Activated CD8-positive, alpha-beta memory T cell treated with anti-CD3 and anti-CD28 coated beads, Interleukin-2, amount 50 U/mL, for 24 hours (primary cell): ENCODE measurements at regions not wholly inside any gene's neighbourhood (a gene's known extent, or its start where the extent isn't known, plus 50 kb on each side); places are given as distances from the start of the nearest gene placed in this dataset.

Experiments
- DNase-seq: peaks from one replicate; pipeline ENCODE4 v3.0.0-alpha.2; 2020; ENCODE audit errors: extremely low read depth

GRCh38 chr20:1790386-1790785 lies 104.8 kb upstream of the SIRPA start:
- no peak for DNase-seq

GRCh38 chr20:1788044-1788443 lies 107.2 kb upstream of the SIRPA start:
- no peak for DNase-seq

- DNase-seq = no peak
These were observed 108.7 kb upstream of the SIRPA start for GRCh38 chr20:1786486-1786885.

DNA sequence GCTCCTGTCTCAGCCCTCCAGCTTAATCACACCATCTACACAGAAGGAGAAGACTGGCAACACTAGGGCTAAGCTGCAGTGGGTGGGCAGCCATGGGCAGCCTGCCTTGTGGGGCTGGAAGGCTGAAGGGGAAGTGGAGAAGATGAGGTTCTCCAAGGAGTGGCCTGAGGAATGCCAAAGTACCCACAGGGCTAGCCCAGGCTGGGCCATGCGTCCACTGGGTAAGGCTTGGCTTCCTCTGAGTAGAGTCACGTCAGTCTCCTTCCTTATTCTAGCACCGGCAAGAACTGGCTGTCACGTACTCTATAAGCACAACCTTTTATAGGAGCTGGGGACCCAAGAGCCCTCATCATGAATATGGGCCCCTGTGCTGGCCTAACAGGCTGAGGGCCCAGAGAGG lies 110.6 kb upstream of the SIRPA start:
- no peak for DNase-seq

DNA sequence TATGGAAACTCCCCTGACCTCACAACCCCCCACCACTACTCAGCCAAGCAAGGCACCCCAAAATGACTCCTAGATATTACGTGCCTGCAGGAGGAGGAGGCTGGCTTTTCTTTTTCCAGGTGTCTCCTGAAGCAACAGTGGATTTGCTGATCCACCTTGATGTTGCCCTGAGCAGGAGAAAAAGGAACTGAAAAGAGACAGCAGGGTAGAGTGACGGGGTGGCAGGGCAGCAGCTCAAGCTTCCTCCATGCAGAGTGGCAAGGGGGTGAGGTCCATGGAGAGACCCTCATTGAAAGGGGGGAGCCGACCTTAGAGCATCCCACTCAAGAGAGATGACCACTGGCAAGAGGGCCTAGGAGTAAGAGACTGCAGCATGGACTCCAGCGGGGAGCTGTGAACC lies 112.0 kb upstream of the SIRPA start:
- no peak for DNase-seq

- no peak for DNase-seq
These were observed 113.0 kb upstream of the SIRPA start for GRCh38 chr20:1782181-1782580.

- no peak for DNase-seq
These were observed 115.6 kb upstream of the SIRPA start for GRCh38 chr20:1779567-1779966.

- no peak for DNase-seq
These were observed 116.9 kb upstream of the SIRPA start for GRCh38 chr20:1778338-1778737.

- no peak for DNase-seq
These were observed 117.8 kb upstream of the SIRPA start for GRCh38 chr20:1777476-1777820.

GRCh38 chr20:1776681-1777475 lies 118.3 kb upstream of the SIRPA start:
- peak; percentile 67 for DNase-seq

DNA sequence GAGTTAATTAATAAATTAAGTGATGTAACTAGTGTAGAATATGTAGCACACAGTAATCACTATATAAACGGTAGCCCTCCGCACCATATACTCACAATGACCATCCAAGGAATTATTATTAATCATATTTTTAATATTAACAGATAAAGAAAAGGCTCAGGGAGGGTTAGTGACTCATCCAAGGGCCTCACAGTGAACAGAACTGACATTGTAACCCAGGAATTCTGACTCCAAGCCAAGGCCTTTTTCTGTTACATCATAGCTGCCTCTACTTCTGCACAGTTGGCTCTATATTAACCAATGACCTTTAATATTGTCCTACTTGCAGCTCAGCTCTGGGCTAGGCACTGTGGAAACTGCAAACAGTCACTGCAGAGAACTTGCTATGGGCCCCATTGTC lies 117.5 kb upstream of the SIRPG start:
- no peak for DNase-seq

GRCh38 chr20:1774479-1774878 lies 116.9 kb upstream of the SIRPG start:
- no peak for DNase-seq

DNA sequence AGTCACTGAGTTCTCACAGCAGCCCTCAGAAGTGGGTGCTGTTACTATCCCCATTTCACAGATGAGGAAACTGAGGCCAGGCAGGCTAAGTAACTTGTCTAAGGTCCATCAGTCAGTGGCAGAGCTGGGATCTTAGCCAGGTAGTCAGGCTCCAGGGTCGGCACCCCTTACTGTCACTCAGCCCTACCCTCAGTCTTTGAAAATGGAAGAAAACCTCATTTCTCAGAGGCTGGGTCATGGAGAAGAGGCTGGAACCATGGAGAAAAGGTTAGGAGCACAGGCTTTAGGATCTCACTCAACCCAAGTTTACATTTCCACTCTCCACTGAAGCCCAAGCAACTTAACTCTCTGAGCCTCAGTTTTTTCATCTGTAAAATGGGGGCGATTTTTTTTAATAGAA lies 116.2 kb upstream of the SIRPG start:
- no peak for DNase-seq

GRCh38 chr20:1769491-1769890 lies 111.9 kb upstream of the SIRPG start:
- DNase-seq = no peak

GRCh38 chr20:1766731-1767130 lies 109.2 kb upstream of the SIRPG start:
- DNase-seq = no peak

DNA sequence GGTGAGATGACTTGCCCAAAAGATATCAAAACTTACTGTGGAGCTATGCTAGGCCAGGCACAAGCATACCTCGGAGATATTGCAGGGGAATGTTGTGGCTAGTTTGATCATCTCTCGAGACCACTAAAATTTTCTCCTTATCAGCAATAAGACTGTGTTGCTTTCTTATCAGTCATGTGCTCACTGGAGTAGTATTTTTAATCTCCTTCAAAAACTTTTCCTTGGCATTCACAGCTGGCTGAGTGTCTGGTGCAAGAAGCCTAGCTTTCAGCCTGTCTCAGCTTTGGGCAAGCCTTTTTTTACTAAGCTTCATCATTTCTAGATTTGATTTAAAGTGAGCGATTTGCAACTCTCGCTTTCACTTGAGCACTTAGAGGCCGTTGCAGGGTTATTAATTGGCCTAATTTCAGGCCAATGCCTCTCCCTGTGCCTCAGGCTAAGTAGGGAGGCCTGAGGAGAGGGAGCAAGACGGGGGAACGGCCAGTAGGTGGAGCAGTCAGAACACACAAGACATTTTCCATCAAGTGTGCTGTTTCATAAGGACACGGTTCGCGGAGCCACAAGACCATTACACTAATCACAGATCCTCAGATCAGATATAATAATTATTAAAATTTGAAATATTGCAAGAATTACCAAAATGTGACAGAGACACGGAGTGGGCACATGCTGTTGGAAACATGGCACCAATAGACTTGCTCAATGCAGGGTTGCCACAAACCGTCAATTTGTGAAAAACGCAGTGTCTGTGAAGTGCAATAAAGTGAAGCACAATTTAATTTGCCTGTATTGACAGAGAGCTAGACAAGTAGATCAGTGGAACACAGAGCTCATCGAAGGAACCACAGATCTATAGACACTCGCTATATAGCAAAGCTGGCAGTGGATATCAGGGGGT lies 106.8 kb upstream of the SIRPG start:
- no peak for DNase-seq

DNA sequence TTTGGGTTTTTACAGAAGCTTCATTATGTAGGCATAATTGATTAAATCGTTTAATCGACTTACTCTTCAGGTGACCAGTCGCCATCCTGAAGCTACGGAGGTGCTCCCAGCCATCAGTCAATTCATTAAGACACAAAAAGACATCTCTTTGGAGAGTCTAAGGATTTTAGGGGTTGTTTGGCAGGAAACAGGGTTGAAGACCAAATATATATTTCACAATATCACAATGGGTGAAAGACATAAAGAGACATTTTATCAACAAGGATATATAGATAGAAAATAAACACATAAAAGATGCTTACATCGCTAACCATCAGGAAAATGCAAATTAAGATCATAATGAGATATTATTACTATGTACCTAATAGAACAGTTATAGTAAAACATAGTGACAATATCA lies 104.0 kb upstream of the SIRPG start:
- DNase-seq = no peak

DNA sequence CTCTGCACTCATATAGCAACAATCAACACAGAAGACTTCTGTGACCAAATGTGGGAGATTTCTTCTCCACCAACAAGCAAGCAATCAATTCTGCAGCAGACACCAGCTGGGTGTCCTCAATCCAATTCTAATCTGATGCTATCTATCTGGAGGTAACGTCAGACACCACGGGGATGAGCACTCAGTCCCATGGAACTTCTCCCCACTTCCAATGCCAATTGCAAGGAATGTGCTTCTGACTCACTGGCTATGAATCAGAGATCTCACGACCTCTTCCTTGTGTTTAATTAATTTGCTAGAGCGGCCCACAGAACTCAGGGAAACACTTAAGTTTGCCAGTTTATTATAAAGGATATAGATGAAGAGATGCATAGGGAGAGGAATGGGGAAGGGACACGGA lies 103.5 kb upstream of the SIRPG start:
- no peak for DNase-seq

DNA sequence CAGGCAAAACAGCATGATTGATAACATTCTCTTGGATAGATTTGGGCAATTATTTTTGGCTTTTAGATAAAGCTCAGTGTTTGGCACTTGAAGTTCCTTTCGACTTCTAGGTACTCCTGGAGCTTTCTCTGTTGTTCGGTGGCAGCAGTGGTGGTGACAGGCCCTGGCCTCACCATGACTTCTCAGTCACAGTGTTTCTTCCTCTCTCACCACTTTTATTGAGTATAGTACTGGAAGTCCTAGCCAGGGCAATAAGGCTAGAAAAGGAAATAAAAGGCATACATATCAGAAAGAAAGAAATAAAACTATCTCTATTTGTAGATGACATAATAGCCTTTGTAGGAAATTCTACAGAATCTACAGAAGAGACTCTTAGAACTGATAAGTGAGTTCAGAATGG lies 101.2 kb upstream of the SIRPG start:
- no peak for DNase-seq

DNA sequence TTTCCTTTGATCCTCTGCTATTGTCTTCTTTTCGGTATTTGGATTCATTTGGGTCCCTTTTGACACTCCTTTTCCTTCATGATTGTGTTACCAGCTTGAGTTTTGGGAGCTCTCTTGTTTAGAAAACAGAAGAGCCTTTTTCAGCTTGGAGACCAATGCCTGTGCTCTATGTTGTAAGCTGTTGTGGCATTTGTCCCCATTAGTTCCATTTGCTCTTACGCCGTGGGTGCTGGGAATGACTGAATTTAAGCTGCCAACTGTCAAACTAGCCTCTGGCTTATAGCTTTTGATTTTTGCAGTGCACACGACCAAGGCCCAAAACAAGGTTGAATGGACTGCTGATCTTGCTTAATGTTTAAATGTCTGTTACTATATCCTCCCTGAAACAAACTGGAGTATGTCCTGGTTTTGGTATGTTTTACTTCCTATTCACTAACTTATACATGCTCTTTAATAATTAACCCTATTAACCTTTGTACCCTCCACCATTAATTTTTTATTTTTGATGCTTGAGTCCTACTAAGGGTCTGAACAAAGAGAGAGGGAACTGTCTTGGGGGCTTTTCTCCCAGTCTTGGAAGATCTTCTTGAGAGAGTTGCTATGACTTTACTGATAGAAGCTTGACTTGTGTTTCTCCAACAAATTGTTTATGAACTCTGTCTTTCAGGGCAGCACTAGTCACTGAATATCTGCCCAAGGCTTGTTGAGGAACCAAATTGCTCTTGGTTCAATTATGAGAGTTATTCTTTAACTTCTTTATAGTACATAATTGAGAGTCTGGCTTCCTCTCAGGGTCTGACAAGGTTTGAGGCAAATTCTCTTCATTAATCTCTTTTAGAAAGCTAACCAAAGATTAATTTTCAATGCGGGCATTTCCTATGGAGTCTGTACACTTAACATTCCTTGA lies 100.3 kb upstream of the SIRPG start:
- DNase-seq = no peak

- no peak for DNase-seq
These were observed 99.5 kb upstream of the SIRPG start for GRCh38 chr20:1757072-1757471.

DNA sequence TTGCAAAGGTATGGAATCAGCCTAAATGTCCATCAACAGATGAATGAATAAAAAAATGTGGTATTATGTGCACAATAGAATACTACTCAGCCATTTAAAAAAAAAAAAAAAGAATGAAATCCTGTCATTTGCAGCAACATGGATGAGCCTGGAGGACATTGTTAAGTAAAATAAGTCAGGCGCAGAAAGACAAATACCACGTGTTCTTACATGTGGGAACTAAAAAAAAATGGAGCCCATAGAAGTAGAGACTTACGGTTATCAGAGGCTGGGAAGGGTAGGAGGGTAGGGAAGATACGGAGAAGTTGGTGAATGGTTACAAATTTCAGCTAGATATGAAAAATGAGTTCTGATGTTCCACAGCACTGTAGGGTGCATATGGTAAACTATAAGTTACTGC lies 97.2 kb upstream of the SIRPG start:
- DNase-seq = no peak
